ENCODE measurements at regions not wholly inside any gene's neighbourhood (a gene's known extent, or its start where the extent isn't known, plus 50 kb on each side); places are given as distances from the start of the nearest gene placed in this dataset.
"Not testable (repeated sequence)": the region's sequence is repeated elsewhere in the genome, so short reads cannot be mapped to it uniquely, and the experiment has no call there.

- no peak for DNase-seq
Measured at GRCh38 chr4:126338548-126338947, 1023.8 kb downstream of the FAT4 start.

- no peak for DNase-seq
Measured at GRCh38 chr4:126341927-126342326, 1027.2 kb downstream of the FAT4 start.

DNA sequence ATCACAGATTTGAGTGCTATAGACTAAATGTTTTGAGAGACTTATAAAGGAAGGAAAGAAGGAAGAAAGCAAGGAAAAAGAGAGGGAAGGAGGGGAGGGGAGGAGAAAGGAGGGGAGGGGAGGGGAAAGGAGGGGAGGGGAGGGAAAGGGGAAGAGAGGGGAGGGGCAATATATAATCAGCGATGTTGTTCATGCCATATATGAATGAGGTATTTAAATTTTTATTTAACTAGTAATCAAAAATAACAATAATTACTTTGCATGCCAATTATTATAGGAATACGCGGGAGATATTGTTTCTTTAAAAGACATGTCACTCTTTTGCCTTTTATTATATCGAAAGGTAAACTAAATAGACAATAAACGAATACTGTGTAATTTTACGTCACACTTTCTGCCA is 1029.7 kb downstream of the FAT4 start:
- no peak for DNase-seq

DNA sequence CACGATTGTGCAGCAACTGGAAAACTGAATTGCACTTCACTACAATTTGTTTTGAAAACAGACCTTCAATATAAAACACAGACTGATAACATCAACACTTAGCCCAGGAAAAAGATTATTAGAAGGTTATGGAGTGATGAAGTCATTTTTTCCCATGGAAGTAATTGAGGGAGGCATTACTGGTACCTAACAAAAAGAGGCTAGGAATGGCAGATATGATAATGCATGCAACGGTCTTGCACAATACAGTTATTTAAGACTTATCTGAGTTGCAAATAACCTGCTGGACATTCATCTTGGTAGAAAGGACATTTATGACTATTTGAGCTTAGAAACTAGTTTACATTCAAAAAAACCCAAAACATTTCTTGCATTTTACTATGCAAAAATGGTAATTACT is 1031.9 kb downstream of the FAT4 start:
- no peak for DNase-seq

DNA sequence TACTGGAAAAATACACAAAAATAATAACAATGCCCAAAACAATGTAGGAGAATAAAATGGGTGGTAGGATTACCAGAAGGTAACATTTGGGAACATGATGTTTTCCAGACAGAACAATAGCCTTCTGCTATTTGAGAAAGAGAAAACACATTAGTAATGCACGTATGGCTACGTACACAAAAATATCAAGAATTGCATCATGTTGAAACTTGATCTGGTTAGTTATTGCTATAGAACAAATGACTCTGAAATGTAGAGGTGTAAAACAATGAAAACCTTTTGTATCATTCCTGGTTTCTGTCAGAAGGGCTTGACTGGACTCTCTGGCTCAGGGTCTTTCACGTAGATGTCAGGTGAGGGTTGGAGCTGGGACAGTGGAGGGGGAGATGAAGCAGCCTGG is 1040.0 kb downstream of the FAT4 start:
- DNase-seq: no peak

DNA sequence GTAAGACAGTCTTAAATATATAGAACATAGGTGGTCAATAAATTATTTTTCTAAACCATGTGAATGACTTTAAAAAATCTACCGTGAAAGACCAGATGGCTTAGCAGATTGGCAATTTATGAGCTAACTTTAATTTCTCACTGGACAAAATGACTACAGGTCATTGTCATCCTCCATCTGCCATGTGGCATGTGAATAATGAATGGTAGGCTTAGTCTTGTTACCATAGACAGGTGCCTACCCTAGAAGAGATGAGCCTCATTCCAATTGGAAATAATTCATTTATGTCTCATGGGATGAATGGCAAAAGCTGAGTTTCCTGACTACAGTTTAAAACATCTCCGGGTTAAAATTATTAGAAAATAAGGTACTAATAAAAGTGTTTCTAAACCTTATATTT is 1043.3 kb downstream of the FAT4 start:
- no peak for DNase-seq

DNA sequence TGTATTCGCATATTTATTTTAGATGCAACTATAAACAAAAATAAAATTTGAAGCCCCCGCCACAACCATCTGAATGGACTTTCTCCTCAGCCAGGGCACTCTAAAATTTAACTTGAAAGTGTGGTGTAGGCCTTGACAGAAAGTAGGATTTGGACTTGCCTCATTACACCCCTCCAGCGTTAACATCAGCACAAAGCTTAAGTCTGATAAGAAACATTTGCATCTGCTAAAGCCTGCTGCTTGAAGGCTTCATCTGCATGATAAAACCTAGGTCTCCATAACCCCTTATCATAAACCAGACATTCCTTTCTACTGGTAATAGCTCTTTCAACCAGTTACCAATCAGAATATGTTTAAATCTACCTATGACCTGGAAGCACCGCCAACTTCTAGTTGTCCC is 1046.5 kb downstream of the FAT4 start:
- no peak for DNase-seq

- peak; percentile 69 to 87 (median 75) for DNase-seq
Measured at GRCh38 chr4:126364311-126364911, 1049.7 kb downstream of the FAT4 start.

GRCh38 chr4:126369076-126369475 is 1054.3 kb downstream of the FAT4 start:
- no peak for DNase-seq

GRCh38 chr4:126372634-126373033 is 1057.9 kb downstream of the FAT4 start:
- no peak for DNase-seq

GRCh38 chr4:126375462-126376054 is 1060.8 kb downstream of the FAT4 start:
- DNase-seq: no peak

DNA sequence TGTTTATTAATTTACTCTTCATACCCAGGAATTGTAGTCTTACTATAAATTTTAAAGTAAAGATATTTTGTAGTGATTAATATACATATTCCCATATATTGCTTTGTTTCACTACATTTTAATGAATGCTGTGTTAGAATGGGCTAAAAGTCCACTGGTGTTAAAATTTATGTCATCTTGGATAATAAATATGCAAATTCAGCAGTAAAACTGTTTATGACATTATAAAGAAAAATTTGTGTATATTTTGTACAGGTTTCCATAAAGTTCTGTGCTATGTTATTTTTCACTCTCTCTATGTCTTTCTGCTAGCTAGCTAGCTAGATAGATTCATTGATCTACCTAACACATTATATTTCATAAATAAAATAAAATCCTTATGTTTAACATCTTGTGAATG is 1071.2 kb downstream of the FAT4 start:
- DNase-seq: no peak

DNA sequence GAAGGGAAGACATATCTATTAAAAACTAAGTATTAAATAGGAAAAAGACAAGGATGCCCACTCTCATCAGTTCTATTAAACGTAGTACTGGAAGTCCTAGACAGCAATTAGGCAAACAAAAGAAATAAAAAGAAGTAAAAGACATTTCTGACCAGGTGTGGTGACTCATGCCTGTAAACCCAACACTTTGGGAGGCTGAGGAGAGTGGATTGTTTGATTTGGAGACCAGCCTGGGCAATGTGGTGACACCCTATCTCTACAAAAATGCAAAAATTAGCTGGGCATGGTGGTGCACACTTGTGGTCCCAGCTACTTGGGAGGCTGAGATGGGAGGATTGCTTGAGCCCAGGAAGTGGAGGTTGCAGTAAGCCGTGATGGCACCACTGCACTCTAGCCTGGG is 1071.8 kb downstream of the FAT4 start:
- DNase-seq: no peak

- no peak for DNase-seq
Measured at GRCh38 chr4:126395664-126396063, 1080.9 kb downstream of the FAT4 start.

DNA sequence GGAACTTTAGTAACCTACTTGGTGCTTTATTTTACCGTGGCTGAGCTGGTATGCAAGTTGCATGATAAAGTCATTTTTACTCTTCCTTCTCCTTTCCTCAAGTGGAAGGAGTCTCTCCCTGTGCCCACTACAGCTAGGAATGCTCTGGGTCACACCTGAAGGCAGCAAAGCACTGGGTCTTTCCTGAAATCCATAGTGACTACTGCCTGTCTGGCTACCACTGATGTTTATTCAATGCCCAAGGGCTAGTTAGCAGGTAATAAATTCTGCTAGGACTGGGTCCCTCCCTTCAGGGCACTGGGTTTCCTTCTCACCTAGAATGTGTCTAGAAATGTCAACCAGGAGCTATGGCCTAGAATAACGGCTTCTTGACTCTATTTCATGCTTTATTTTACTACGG is 1081.4 kb downstream of the FAT4 start:
- no peak for DNase-seq

GRCh38 chr4:126396703-126397102 is 1081.9 kb downstream of the FAT4 start:
- DNase-seq: no peak

DNA sequence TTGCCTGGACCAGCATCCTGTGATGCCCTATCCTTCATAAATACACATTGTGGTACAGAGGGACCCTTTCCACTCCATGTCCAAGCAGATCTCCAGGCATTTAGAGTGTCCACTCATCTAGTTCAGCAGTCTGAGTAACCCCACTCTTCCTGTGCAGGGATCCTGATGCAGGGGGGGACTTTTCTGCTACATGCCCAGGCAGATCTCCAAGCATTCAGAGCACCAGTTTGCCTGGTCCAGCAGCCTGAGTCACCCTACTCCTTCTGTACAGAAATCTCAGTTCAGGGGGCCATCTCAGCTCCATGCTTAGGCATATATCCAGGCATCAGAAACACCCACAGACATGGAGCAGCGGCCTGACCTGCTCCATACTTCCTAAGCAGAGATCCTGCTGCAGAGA is 1089.8 kb downstream of the FAT4 start:
- DNase-seq: no peak

GRCh38 chr4:126405369-126405982 is 1090.7 kb downstream of the FAT4 start:
- DNase-seq: no peak

DNA sequence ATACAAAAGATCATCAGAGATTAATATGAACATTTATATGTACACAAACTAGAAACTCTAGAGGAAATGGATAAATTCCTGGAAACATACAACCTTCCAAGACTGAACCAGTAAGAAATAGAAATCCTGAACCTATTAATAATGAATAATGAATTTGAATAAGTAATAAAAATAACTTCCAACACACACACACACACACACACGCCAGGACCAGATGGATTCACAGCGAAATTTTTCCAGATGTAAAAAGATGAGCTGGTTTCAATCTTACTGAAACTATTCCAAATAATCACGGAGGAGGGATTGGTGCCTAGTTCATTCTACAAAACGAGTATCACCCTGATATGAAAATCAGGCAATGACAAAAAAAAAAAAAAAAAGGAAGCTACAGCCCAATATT is 1095.0 kb downstream of the FAT4 start:
- peak in 1 of 3 donors; percentile 31 for DNase-seq

- DNase-seq: no peak
Measured at GRCh38 chr4:126411047-126411446, 1096.3 kb downstream of the FAT4 start.

DNA sequence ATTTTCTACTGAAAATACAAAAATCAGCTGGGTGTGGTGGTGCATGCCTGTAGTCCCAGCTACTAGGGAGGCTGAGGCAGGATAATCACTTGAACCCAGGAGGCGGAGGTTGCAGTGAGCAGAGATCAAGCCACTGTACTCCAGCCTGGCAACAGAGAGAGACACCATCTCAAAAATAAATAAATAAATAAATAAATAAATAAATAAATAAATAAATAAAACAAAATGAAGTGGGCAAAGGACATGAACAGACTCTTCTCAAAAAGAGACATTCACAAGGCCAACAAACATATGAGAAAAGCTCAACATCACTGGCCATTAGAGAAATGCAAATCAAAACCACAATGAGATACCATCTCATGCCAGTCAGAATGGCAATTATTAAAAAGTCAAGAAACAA is 1097.6 kb downstream of the FAT4 start:
- DNase-seq: not testable (repeated sequence)

GRCh38 chr4:126414741-126415140 is 1100.0 kb downstream of the FAT4 start:
- DNase-seq: no peak

- no peak for DNase-seq
Measured at GRCh38 chr4:126419266-126419665, 1104.5 kb downstream of the FAT4 start.

DNA sequence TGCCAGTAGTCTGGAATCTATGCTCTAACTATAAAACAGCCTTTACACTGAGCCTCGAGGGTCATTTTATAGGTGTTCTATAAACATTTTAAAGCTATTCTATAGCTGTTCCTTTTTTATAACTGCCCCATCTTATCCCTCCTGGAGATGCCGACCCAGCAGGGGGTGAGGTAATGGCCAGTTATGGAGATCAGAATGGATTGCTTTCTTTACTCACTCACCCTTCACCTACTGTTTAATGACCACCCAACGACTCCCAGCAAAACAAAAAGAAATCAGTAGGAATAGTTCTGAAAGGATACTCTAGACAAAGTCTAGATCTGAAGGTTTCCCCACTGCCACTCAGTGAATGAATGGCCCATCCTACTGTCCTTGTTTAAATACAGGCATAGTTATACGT is 1113.1 kb downstream of the FAT4 start:
- no peak for DNase-seq

Data from muscle of back (tissue), 3 donors.